Liver (tissue), 3 donors: ENCODE measurements at regions not wholly inside any gene's neighbourhood (a gene's known extent, or its start where the extent isn't known, plus 50 kb on each side); places are given as distances from the start of the nearest gene placed in this dataset.

Experiments
- ATF3 ChIP-seq: IDR thresholded peaks from 2 replicates; pipeline ENCODE4 v1.6.1; 2016; ENCODE audit warnings: antibody characterized with exemption
- CTCF ChIP-seq: fragments of 150-350 bp; IDR thresholded peaks from 2 replicates; pipeline ENCODE4 v1.5.1; 2017; ENCODE audit warnings: improper control_type of control experiment, low read depth, low read length; ENCODE audit not compliant: missing input control
- FOXA2 ChIP-seq: IDR thresholded peaks from 2 replicates; pipeline ENCODE4 v1.6.1; 2016; ENCODE audit warnings: antibody characterized with exemption
- RAD21 ChIP-seq, 2 donors: IDR thresholded peaks; 2 replicates each; pipeline ENCODE4 v1.6.1; 2016; ENCODE audit warnings: antibody characterized with exemption in 2 of 2, mild to moderate bottlenecking in 2 of 2
- REST ChIP-seq: IDR thresholded peaks from 2 replicates; pipeline ENCODE4 v1.6.1; 2016; ENCODE audit warnings: antibody characterized with exemption, mild to moderate bottlenecking
- TAF1 ChIP-seq: conservative IDR thresholded peaks from 2 replicates; pipeline ENCODE4 v1.6.1; 2016; ENCODE audit warnings: antibody characterized with exemption, mild to moderate bottlenecking
- donor health status: healthy.
- donor health status: healthy.

GRCh38 chr4:27789773-27790172 is 929.1 kb downstream of the STIM2 start:
- TF ChIP-seq CTCF, result no peak
- TF ChIP-seq ATF3, result no peak
- TF ChIP-seq TAF1, result no peak
- no peak for TF ChIP-seq REST
- no peak for TF ChIP-seq RAD21 (IDR thresholded peaks at IDR 0.05)
- TF ChIP-seq FOXA2, result no peak
